ENCODE measurements at regions not wholly inside any gene's neighbourhood (a gene's known extent, or its start where the extent isn't known, plus 50 kb on each side); places are given as distances from the start of the nearest gene placed in this dataset.

DNA sequence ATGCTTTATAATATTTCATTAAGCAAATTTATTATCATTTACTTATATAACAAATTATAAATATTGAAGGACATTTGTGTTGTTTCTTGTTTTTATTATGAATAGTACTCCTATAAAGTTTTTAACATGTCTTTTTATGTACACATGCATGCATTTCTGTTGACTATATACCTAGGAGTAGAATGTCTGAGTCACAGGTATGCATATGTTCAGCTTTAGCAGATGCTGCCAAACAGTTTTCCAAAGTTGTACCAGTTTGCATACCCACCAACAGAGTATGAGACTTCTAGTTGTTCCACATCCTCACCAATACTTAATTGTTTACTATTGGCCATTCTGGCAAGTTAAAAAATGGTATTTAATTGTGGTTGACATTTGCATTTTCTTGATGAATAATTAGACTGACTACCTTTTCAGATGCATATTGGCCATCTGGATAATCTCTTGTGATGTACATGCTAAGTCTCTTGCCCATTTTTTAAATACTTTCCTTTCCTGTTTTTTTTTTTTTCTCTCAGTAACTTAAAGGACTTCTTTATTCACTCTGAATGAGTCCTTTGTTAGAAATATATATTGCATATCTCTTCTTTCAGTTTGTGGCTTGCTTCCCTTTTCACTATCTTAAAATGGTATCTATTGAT lies 132.2 kb upstream of the TRIM2 start:
- POLR2A ChIA-PET = no interaction called here
- BruUV-seq (replicated peaks) = no TSS peak
- intact Hi-C loops (cut with micrococcal nuclease) = no loop called here
- Mint-ChIP-seq H3K27ac (ENCODE audit: low read depth, unreplicated experiment) (no peak overlapping the region), H3K9me3 (ENCODE audit: unreplicated experiment) (no peaks in the 10 kb centered on the region), H3K36me3 (ENCODE audit: insufficient read depth, unreplicated experiment) (no peaks in the 10 kb centered on the region), H3K4me3 (ENCODE audit: unreplicated experiment) (no peak overlapping the region), H3K4me1 (ENCODE audit: insufficient read depth, unreplicated experiment) (peaks cover 12% of the 10 kb centered on the region), H3K27me3 (ENCODE audit: insufficient read depth, unreplicated experiment) (no peaks in the 10 kb centered on the region)
- no peak for TF ChIP-seq CTCF (IDR thresholded peaks at IDR 0.05; ENCODE audit: unreplicated experiment)
- DNase-seq (ENCODE audit: unreplicated experiment) = no peak
- CTCF ChIA-PET = no interaction called here

- Mint-ChIP-seq H3K4me3 (ENCODE audit: unreplicated experiment) (no peak overlapping the region), H3K9me3 (ENCODE audit: unreplicated experiment) (no peaks in the 10 kb centered on the region), H3K36me3 (ENCODE audit: insufficient read depth, unreplicated experiment) (no peaks in the 10 kb centered on the region), H3K27me3 (ENCODE audit: insufficient read depth, unreplicated experiment) (no peaks in the 10 kb centered on the region), H3K4me1 (ENCODE audit: insufficient read depth, unreplicated experiment) (peaks cover 8% of the 10 kb centered on the region), H3K27ac (ENCODE audit: low read depth, unreplicated experiment) (no peak overlapping the region)
- CTCF ChIA-PET = interaction anchor here (0.6 kb wide), 1 partner anchor 750 kb away, joined by 4 read pairs; no protein-coding TSS in a partner anchor
- no peak for TF ChIP-seq CTCF (IDR thresholded peaks at IDR 0.05; ENCODE audit: unreplicated experiment)
- intact Hi-C loops (cut with micrococcal nuclease) = no loop called here
- DNase-seq (ENCODE audit: unreplicated experiment) = no peak
- POLR2A ChIA-PET = no interaction called here
- BruUV-seq (replicated peaks) = no TSS peak
Measured at GRCh38 chr4:153072661-153073060, 131.6 kb upstream of the TRIM2 start.

GRCh38 chr4:153074486-153074885 lies 129.8 kb upstream of the TRIM2 start:
- intact Hi-C loops (cut with micrococcal nuclease) = no loop called here
- POLR2A ChIA-PET = interaction anchor here (0.7 to 1.2 kb wide), 2 partner anchors 9 to 1019 kb away, joined by 3 to 6 read pairs; no protein-coding TSS in a partner anchor
- H3K27ac Mint-ChIP-seq (ENCODE audit: low read depth, unreplicated experiment) = no peak overlapping the region
- no peak overlapping the region for H3K4me3 Mint-ChIP-seq (ENCODE audit: unreplicated experiment)
- no peak for TF ChIP-seq CTCF (IDR thresholded peaks at IDR 0.05; ENCODE audit: unreplicated experiment)
- no peaks in the 10 kb centered on the region for H3K27me3 Mint-ChIP-seq (ENCODE audit: insufficient read depth, unreplicated experiment)
- H3K36me3 Mint-ChIP-seq (ENCODE audit: insufficient read depth, unreplicated experiment) = no peaks in the 10 kb centered on the region
- no peaks in the 10 kb centered on the region for H3K9me3 Mint-ChIP-seq (ENCODE audit: unreplicated experiment)
- BruUV-seq (replicated peaks) = no TSS peak
- no peak for DNase-seq (ENCODE audit: unreplicated experiment)
- CTCF ChIA-PET = interaction anchor here (0.6 to 2.5 kb wide), 4 partner anchors 9 to 343 kb away, joined by 3 to 17 read pairs (median 4); no protein-coding TSS in a partner anchor
- peaks cover 8% of the 10 kb centered on the region for H3K4me1 Mint-ChIP-seq (ENCODE audit: insufficient read depth, unreplicated experiment)

DNA sequence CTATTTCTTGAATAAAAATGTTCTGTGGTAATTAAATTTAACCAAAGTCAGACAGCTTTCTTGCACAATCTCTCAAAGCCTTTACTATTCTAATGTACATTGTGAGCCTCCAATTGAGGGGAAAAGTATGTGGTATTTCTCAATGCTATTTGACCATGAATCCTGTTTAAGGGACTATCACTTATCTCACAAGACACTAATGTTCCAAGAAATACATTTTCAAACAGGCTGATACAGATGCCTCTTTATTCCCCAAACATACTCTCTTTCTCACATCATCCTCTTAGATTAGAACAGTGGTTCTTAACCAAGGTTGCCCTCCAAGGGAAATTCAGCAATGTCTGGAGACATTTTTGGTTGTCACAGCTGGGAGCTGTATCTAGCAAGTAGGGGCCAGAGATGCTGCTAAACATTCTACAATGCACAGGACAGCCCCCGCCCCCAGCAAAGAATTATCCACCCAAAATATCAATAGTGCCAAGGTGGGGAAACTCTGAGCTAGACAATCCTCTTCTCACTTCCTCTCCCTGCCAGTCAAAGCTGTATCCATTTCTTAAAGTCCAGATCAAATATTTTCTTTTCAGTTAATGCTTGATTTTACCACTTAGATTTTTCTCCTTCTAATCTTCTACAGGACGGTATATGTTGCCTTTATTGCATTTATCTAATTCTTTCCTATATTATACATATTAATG lies 129.2 kb upstream of the TRIM2 start:
- Mint-ChIP-seq H3K9me3 (ENCODE audit: unreplicated experiment) (no peaks in the 10 kb centered on the region), H3K4me3 (ENCODE audit: unreplicated experiment) (no peak overlapping the region), H3K36me3 (ENCODE audit: insufficient read depth, unreplicated experiment) (no peaks in the 10 kb centered on the region), H3K4me1 (ENCODE audit: insufficient read depth, unreplicated experiment) (peaks cover 8% of the 10 kb centered on the region), H3K27me3 (ENCODE audit: insufficient read depth, unreplicated experiment) (no peaks in the 10 kb centered on the region), H3K27ac (ENCODE audit: low read depth, unreplicated experiment) (no peak overlapping the region)
- POLR2A ChIA-PET = interaction anchor here (0.6 to 1.2 kb wide), 2 partner anchors 8 to 214 kb away, joined by 3 to 6 read pairs; no protein-coding TSS in a partner anchor
- intact Hi-C loops (cut with micrococcal nuclease) = no loop called here
- no TSS peak for BruUV-seq (replicated peaks)
- CTCF ChIA-PET = interaction anchor here (0.6 to 2.5 kb wide), 7 partner anchors 8 to 1290 kb away, joined by 3 to 17 read pairs (median 4); no protein-coding TSS in a partner anchor
- TF ChIP-seq CTCF (IDR thresholded peaks at IDR 0.05; ENCODE audit: unreplicated experiment) = no peak
- no peak for DNase-seq (ENCODE audit: unreplicated experiment)
